NCI-H82 treated with DMSO at 0.1 percent for 48 hours (cell line): ENCODE measurements at regions not wholly inside any gene's neighbourhood (a gene's known extent, or its start where the extent isn't known, plus 50 kb on each side); places are given as distances from the start of the nearest gene placed in this dataset.
"Not testable (repeated sequence)": the region's sequence is repeated elsewhere in the genome, so short reads cannot be mapped to it uniquely, and the experiment has no call there.

Experiments used
- DNase-seq: peaks from one replicate; lab custom pipeline; 2025; ENCODE audit not compliant: unreplicated experiment; lab: John Stamatoyannopoulos, UW

DNA sequence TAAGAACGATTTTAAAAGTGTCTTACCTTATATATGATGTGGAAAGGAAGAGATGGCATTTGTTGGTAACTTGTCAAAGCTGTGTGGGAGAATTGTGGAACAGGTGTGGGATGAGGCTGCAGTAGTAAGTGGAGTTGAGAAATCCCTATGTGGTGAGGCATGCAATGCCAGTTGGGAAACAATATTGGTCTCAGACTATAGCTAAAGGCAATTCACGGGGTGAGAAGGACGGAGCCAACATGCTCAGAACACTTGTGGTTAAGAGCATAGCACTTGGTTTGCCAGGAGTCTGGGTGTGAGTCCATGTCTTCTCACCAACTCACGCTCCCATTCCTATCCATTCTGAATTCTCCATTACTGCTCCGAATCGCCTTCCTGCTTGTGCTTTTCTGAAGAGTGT is 615.6 kb upstream of the ADAMTS9 start:
- DNase-seq: no peak

- no peak for DNase-seq
These were observed 603.8 kb upstream of the ADAMTS9 start for GRCh38 chr3:65291448-65292125.

DNA sequence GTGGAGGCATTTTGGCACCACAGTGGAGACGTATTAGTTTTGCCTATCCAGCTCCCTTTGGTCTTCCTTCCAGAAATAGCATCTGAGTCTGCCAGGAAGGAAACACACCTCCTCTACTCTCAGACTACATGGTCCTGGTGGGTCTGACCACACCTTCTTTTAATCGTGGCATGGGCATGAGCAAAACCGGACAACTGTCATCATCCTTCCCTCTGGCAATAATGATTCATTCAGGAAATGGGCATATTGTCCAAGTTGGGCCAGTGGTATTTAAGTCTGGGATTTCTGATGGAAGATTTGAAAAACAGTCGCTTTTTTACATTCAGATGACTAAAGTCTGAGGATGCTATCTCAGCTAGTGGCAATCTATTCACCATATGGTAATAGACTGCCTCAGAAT is 601.0 kb upstream of the ADAMTS9 start:
- DNase-seq: no peak

- DNase-seq: no peak
These were observed 598.2 kb upstream of the ADAMTS9 start for GRCh38 chr3:65285956-65286355.

DNA sequence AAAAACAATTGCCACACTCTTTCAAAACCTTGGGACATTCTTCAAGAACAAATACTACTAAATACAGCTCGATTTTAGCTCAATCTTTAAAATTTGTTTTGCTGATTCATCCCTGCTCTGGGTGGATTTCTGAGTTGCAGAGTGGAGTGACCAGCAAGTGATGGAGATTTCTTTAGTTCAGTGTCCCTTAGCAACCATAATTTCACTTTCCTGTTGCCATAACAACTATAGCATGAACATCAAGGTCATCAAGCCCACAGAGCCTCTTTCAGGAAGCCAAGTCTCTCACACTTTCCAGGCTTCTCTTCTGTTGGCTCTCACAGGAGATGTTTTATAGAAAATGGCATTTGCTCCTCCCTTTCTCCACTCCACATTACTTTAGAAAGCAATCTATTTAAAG is 597.2 kb upstream of the ADAMTS9 start:
- no peak for DNase-seq

GRCh38 chr3:65284546-65284945 is 596.7 kb upstream of the ADAMTS9 start:
- no peak for DNase-seq

DNA sequence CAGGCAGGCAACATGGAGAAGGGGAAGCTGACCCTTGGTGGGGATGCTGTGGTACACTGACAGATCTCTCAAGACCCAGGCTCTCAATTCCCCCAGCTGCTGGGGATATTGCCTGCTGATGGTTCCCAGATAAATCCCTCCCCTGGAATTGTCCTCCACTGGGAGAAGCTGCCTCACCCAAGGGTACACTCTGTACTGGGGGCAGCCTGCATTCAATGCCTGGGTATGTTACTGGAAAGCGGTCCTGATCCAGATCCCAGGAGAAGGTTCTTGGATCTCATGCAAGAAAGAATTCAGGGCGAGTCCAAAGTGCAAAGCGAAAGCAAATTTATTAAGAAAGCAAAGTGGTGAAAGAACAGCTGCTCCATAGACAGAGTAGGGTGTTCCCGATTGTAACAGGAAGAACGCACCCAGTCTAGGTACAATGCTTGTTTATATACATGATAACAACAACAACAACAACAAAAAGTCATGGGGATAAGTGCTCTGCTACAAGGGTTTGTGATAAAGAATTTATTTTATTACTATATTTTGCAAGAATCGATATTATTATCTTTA is 591.5 kb upstream of the ADAMTS9 start:
- no peak for DNase-seq

DNA sequence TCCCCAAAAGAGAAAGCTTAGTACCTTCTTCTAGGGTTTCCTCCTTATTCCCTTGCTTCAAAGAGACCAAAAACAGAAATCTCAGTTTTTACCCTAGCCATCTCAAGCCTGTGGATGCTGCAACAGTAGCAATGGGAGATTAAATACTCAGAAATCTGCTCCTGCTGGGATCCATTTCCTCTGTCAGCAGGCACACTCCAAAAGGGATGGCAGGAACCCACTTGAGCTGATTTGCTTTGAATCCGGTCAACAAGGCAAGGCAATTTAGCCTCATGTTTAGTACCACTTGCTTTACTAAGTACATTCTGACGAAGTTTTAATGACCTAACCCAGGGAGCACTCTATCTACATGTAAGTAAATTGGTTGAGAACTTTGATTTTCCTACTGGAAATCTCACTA is 590.0 kb upstream of the ADAMTS9 start:
- no peak for DNase-seq

DNA sequence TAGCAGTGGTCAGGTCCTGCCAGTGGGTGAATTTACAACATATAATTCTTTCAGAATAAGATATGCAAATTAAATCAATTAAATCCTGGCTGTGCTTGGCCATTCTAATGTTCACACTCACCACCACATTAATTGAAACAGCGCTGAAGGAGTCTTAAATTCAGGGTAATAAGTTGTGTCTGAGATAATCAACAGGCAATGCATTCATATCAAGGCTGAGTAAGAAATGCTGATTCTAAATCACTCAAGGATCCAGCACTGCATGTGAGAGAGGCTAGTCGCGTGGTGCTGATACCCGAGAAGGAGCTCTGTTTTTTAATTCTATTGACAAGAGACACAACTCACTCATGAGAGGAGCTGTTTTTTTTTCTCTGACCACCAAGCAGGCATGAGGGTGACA is 588.8 kb upstream of the ADAMTS9 start:
- no peak for DNase-seq

DNA sequence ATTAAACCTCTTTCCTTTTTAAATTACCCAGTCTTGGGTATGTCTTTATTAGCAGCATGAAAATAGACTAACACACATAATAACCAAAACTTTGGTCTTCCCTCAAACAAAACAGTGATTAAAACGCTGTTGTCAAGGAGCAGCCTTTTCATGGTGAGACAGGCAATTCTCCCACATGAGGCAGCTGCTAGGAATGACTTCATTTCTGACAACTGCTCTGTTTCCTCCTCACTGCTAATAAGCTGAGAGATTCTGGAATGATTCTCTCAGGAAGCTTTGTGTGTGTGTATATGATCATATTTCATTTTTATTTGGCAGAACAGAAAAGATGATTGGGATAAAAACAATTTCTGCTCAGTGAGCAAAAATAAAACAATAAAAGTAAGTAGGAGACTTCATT is 580.6 kb upstream of the ADAMTS9 start:
- no peak for DNase-seq

- DNase-seq: no peak
These were observed 578.3 kb upstream of the ADAMTS9 start for GRCh38 chr3:65265942-65266590.

DNA sequence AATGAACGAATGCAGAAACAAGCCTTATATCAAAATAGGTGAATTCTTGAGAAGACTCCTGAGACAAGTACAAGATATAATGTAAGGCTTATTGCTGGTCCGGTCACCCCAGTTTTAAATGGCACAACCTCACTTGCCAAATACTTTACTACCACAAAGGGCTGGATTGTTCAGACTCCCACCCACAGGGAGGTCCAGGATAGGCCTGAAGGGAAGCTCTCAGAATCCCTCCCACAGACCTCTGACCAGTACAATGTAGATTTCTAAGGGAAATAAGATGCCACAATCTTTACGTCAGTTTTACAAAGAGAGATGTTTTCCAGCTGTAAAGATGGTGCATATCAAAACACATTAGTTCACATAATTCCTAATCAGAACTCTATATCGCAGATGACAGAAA is 577.7 kb upstream of the ADAMTS9 start:
- DNase-seq: no peak

GRCh38 chr3:65262548-65262947 is 574.7 kb upstream of the ADAMTS9 start:
- DNase-seq: no peak

DNA sequence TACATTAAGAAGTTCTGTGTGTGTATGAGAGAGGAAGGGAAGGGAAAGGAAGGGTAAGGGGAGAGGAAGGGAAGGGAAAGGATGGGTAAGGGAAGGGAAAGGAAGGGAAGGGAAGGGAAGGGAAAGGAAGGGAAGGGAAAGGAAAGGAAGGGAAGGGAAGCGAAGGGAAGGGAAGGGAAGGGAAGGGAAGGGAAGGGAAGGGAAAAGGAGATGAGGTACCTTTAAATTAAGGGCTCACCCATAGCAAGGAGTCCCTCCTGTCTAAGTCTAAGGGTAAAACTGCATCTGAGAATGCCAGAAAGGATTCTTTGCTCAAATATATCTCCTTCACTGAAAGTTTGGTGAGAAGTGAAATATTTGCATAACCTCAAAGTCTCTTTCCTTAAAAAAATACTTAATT is 572.1 kb upstream of the ADAMTS9 start:
- no peak for DNase-seq

DNA sequence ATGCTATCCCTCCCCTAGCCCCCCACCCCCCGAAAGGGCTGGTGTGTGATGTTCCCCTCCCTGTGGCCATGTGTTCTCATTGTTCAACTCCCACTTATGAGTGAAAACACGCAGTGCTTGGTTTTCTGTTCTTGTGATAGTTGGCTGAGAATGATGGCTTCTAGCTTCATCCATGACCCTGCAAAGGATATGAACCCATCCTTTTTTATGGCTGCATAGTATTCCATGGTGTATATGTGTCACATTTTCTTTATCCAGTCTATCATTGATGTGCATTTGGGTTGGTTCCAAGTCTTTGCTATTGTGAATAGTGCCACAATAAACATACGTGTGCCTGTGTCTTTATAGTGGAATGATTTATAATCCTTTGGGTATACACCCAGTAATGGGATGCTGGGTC is 565.1 kb upstream of the ADAMTS9 start:
- not testable (repeated sequence) for DNase-seq

- DNase-seq: no peak
These were observed 564.5 kb upstream of the ADAMTS9 start for GRCh38 chr3:65252266-65252665.

GRCh38 chr3:65251375-65251774 is 563.6 kb upstream of the ADAMTS9 start:
- DNase-seq: no peak

DNA sequence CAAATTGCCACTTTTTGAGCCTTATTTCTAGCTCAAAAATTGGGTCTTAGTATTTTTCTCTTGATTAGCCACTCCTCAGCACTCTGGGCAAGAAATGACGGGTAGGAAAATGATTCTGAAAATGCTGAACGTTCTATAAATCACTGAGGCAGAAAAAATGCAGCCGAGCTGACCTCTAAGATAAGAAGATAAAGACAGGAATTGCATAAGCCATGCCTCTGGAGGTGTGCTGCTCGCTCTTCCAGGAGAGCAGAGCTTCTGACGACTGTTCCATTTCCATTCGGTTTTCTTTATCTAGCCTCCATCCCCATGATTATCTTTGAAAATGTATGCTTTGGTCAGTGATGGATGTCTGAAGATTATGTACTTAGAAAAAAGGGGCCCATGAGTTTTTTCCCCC is 558.8 kb upstream of the ADAMTS9 start:
- DNase-seq: no peak

GRCh38 chr3:65245133-65246063 is 557.6 kb upstream of the ADAMTS9 start:
- DNase-seq: no peak

DNA sequence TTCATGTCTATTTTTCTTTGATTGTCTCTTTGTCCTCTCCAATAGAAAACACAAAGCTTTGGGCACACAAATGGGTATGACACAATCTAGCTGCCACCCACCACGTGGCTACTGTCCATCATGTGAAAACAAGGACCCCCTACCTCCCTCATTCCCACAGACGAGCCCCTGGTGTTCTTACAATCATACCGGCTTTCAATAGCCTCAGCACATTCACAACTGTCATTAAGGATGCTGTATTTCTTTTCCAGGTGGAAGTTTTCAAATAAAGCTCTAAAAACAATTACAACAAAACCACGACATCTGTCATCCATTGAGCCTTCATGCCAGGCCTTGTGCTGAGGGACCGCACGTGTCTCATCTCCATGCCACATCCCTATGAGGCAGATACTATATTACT is 552.6 kb upstream of the ADAMTS9 start:
- DNase-seq: no peak

GRCh38 chr3:65238652-65239051 is 550.9 kb upstream of the ADAMTS9 start:
- no peak for DNase-seq

DNA sequence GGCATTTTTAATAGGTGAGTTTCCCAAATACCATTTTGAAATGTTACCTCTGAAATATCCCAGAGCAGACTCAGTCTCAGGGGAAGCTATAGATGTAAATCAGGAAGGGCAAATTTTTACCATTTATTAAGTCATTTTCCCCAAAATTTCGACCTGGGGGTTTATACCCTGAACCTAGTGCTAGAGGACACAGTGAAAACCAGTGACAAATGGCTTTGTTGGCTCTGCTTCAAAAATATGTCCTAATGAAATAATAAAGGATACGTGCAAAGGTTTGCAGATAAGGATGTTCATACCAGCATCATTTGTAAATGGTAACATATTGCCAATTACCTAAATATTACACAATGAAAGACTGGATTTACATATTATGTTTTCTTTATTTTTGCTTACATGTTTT is 546.7 kb upstream of the ADAMTS9 start:
- DNase-seq: no peak
